M059J (cell line): ENCODE measurements at regions not wholly inside any gene's neighbourhood (a gene's known extent, or its start where the extent isn't known, plus 50 kb on each side); places are given as distances from the start of the nearest gene placed in this dataset.

ENCODE experiments used
- DNase-seq: peaks from one replicate; pipeline ENCODE4 v3.0.0-alpha.2; 2012; ENCODE audit warnings: low read depth

DNA sequence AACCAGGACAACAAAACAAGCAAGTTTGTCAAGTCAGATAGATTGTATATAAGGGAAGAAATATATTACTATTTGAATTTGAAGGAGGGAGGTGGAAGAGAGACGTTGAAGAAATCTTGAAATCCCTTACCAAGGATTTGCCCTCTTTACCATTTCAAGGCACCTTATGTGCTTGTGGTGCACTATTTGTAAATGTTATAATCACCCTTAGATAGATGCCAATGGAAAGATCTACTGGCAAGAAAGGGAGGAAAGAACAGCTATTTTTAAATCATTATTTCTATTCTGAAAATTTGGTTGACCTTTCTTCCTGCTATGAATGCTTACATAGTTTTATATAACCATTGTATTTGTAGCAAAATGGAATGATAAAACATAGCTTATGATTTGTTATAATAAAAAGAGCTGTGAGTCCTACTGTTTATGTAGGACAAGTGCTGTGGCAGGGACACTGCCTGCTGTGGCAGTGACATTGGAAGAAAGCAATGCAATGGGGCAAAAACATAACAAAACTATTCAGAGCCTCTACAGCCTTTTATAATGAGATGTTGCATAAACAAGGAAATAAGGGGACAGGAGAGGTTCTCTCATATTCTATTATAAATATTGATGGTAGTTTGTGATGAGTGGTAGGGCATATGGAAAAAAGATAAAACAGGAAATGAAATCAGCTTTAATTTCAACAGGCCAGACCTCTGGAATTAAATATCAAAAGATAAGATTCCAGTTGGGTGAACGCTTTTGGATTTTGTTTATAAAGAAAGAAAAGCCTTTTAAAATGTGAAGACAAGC is 1145.2 kb upstream of the GJE1 start:
- peak; percentile 42 for DNase-seq

DNA sequence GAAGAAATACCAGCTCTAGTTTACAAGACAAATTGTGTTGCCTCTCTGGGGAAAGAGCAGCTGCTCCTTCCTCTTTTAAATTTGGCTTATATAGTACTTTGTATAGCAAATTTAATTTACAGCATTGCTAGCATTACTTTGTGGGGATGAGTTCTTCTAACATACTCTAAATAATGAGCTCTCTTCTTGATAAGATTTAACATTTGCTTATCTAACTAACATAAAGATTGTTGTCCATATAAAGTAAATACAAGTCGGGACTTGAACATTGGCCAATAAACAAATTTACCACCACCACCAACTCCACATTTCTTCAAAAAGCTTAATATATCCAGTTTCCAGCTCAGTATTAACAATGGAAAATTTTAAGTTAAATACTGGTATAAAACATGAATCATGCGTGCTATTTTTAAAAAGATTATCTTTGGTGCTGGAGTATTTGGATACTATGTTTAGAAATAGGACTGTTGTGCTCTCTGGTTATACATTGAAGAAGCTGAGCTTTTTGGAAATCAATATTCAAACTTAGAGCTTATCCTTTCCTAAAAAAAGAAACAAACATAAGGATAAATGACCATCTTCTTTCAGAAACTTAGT is 1146.9 kb upstream of the GJE1 start:
- peak; percentile 17 for DNase-seq

DNA sequence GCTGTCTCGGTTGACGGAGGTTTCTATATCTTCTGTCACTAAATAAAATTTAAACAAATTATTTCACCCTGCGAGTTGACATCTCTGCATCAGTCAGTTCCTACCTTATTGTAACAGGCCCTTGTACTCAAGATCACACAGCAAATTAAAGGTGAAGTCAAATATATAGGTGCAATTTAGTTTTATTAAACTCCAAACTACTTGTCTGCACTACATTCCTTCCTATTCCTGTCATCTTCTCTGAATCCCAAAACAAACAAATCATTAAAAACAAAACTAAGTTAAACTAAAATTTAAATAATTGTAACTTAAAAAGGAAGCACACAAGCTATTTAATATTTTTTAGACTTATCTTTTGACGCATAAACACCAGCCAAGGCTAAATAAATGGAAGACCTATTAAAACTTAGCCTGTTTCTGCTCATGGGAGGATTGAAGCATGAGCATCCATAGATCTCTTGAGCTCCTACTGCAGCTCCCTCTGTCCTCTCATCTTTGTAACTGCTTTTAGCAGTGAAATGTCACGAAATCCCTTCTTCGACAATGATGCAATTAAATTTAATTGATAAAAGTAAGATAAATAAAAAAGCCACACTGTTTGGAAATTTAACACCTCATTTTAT is 1152.3 kb upstream of the GJE1 start:
- peak; percentile 60 for DNase-seq

DNA sequence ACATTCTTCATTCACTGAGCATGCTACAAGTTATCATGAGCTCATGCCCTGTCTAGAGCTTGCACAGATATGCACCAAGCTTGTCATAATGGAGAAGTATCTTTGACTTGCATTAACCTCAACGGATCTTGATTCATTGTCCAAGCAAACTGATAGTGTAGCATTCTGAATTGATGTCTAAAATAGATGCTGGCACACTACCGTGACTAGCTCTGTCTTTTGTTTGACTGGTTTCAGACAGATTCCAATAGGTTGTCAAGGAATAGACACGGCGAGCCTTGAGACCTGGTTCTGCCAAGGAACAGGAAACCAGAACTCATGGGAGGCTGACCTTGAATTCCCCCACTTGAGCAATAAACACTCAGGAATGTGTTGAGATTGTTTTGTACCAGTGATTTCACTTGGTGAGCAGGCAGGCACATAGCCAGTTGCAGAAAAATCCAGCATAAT is 1153.1 kb upstream of the GJE1 start:
- peak; percentile 94 for DNase-seq

DNA sequence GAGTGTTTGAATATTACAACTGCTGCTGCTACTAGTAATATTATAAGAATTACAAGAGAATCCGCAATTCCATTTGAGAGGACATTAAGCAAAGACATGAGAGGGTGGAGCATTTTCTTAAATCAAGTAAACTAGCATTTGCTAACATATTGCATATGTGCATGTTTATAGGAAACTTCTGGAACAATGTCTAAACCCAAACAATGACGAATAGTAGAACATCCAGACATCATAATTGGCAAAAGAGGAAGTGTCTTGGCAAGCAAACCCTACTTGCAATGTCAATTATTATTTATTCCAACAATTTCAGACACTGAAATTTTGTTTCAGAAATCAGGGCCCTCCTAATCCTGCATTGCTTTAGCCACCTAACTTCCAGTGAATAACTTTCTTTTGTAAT is 1155.3 kb upstream of the GJE1 start:
- no peak for DNase-seq

DNA sequence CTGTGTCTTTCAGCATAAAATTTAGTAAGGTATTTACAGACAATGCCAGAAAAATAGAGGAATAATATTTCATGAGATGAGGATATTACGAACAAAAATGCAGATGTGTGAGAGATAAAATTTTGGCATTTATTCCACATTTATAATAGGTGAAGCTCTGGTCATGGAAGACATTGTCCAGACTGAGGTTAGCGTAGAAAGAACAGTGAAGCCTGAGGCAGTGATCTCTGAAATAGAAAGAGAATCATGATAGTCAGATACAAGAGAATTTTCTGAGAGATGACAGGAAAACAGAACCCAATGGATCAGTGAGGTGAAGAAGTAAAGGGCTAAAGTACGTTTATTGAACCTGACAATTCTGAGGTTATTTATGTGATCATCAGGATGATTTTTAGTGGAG is 1155.9 kb upstream of the GJE1 start:
- no peak for DNase-seq

DNA sequence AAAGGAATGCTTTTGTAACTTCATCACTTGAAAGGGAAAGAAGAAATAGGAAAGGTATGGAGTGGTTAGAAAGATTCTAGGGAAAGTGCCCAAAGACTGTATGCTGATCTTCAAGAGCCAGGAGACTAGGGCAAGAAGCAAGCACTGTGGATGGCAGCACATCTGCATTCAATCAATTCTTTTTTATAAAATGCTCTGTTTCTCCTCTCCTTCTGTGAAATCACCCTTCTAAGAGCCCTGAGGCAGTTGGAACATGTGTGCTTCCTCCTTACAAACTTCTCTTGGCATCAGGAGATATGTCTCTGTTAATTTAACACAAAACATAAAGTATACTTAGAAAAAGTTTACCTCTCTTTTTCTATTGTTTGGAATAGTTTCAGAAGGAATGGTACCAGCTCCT is 1162.2 kb upstream of the GJE1 start:
- peak; percentile 48 for DNase-seq

DNA sequence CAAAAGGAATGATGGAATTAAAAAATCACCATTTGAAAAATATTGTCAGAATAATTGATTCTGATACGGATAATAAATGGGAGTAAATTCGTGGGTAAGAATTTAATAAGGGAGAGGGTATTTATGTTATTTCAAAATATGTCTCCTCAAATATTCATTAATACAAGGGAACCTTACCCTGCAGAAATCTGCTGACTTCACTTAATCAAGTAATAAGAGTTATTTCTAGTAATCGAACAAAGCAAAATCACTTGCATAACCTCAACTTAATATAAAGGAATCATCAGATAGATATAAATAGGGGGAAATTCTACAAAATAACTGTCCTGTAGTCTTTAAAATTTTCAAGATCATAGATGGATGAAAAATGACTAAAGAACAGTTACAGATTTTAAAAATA is 1164.7 kb upstream of the GJE1 start:
- no peak for DNase-seq

DNA sequence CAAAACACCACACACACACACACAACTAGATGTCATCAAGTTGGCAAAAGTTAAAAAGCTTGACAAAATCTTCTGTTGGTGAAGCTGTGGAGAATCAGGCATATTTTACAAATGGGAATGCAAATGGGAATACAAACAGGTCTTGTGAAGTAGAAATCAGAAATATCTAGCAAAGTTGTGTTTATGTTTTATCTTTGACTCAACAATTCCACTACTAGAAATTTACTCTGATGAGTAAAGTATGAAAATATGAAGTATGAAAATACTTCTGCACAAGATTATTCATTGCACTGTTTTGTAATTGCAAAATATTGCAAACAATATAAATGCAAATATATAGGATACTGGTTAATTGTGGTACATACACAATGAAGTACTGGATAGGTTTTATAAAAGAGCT is 1166.0 kb upstream of the GJE1 start:
- no peak for DNase-seq

DNA sequence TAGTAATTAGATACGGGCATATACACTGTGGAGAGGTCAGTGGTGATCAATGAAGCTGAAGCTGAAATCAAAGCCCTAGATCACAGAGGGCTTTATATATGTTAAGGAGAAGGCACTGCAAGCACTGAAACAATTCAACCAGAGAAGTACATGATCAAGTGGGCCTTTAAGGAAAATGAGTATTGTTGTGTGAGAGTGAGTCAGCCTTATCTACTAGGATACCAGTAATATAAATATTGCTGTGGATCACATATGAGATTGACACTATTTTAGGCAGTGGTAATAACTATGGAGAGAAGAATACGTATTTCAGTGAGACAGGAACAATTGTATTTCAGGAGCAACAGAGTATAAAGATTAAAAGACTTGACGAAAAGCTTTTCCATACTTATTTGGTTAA is 1172.2 kb upstream of the GJE1 start:
- DNase-seq, result peak; percentile 19

DNA sequence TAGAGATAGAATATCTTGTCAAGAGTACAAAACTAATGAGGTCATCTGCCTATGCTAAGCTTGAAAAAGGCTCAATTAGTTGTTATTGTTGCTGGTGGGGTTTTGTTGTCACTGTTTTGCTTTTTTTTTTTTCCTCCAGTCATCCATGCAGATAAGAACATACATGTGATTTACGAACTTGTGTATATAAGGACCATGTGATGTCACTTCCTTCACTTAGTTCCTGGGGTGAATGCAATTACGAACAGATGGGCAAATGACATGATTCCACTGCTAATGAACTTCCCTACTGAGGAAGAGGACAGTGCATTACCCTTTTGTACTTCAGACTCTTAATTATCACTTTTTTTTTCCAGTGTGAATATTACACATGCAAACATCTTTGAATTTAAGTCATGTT is 1175.3 kb upstream of the GJE1 start:
- DNase-seq, result no peak

DNA sequence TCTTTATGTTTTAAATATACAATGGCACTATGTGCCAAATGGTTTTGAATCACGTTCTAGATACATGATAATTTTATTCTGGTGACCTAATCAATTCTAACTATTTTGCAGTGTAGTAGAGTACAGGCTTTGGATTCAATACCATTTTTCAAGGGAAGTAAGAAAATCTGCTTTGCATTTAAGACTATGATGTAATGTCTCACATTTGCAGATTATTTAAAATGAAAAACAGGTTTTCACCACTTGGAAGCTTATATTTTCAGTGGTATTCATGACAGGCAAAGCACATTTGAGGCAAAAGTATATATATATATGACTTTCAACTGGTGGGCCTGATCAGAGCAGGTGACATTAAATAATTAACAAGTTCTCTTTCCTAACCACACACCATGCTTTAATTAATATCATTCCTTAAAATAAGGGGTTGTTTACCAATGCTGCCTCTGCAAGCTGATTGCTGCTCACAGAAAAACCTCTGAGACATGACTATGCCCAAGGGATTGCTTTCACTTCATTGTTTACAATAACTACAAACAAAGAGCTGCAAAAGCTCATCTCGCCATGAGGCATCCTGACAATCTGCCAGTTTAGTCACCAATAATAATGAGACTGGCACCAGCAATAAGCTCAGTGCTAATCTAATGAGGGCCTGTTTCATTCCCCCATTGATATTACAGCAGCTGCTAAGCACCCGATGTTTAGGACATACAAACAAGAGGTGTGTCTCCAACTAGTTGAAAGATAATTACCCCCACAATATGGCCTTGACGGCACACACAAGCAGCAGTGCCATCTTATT is 1176.0 kb upstream of the GJE1 start:
- peak; percentile 85 for DNase-seq

DNA sequence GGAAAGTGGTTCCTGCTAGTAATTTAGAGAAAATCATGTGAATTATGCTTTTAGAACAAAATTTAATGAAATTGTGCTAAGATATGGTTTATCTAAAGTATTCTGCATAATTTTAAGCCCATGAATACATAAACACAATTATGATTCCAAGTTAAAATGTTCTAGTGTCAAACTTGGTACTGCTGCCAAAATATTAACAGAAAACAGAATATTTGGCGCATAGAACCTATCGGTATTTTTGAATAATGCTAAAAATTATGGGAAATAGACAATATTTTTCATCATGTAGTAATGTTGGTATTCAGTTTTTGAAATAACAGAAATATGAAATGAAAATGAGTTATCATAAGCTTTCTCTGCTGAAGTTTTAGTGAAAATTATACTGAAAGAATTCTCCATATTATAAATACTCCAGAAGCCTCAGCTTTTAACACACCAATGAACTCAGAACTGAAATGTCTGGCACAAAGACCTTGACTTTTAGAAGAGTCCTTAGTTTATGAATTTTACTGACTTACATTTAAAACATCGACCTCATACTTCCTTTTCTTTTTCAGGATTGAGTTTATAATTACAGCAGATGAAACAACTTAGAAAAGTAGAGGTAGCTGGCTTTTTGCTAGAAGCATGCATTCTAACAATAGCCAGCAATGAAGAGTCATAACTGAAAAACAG is 1192.3 kb upstream of the GJE1 start:
- DNase-seq, result no peak

DNA sequence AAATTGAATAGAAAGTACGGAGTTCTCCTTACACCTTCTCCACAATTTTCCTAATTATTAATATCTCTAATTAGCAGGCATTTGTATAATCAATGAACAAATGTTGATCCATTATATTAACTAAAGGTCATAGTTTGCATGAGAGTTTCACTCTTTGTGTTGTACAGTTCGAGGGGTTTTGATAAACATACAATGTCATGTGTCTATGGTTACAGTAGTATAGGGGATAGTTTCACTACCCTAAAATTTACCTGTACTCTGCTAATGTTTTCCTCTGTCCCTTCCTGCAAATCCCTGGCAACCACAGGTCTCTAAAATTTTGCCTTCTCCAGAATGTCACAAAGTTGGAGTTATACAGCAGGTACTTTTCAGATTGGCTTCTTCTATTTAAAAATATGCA is 1199.8 kb upstream of the GJE1 start:
- no peak for DNase-seq

DNA sequence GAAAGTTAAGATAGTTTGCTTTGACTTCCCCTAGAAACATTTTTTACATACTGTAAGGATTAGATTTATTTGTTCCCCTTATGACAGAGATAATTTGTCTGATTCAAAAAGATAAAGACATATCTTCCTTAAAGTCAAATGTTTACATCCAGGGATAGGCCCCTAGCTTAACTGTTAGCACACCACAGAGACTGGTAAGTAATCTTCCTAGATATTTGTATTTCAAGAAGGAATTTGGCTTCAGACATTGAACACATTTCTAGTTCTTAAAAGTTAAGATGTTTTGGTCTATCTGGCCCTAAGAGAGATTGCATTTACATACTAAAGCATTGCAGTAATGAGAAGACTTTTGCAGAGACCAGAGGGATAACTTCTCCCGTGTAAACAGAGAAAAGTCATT is 1201.1 kb upstream of the GJE1 start:
- no peak for DNase-seq

DNA sequence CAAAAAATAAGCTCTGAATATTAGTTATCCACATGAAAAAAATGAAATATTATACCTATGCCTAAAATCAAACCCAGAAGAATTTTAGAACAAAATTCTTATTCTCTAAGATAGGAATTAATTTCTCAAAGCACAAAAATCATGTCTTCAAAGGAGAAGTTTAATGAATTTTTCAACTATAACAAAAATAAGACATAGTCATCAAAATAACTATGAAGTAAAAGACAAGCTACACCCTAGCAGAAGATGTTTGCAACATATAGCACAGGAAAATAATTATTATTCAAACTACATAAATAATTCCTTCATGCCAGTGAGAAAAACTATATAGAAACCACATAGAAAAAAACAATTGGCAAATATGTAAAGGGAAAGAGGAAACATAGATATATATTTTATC is 1203.6 kb upstream of the GJE1 start:
- DNase-seq, result no peak

DNA sequence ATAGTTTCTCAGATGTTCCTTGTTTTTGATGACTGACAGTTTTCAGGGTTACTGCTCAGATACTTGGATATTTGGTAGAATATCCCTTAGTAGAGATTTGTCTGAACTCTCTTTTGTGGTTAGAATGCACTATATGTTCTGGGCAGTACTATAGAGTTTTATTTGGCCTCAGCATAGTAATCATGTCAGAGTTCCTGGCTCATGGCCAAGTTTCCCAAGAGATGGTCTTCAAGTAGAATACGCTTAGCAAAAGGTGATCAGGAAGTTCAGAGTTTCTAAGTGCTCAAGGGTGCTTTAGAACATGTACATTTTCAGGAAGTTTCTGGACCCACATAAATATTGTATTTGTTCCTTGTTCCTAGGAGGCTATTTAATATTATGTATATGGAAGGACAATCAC is 1209.7 kb upstream of the GJE1 start:
- no peak for DNase-seq

DNA sequence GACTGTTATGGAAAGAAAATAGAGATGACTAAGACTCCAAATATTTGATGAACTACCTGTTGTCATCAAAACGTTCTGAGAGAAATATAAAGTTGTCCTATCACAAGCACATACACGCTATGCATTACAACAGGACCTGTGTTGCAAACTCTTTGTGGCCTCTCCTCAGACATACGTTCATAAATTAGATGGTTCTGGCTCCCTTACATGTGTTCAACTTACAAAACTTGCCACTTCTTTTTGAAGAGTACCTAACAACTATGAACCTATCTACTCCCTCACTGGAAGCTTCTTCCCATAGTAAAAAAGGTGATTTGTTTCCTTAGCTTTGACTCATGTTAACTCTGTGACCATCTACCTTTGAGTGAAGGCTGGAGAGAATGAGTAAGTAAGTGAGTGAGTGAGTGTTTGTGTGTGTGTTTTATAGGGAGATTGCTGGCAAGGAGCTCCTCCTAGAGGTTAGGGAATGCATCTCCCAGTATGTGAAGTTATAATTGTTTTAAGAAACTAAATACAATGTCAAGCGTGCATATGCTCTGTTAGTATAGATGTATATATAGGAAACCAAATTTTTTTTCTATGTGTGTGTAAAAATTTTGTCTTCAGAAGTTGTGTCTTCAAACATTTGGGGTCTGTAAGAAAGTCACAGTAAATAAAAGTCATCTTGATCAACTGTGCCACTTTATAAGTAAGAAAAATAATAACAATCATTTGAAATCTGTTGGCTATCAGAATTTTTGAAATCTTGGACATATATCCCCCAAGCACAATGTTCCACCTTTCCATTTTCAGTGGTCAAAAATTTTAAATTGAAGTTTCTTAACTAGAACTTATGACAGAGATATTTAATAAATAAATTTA is 1211.1 kb upstream of the GJE1 start:
- DNase-seq, result peak; percentile 94

DNA sequence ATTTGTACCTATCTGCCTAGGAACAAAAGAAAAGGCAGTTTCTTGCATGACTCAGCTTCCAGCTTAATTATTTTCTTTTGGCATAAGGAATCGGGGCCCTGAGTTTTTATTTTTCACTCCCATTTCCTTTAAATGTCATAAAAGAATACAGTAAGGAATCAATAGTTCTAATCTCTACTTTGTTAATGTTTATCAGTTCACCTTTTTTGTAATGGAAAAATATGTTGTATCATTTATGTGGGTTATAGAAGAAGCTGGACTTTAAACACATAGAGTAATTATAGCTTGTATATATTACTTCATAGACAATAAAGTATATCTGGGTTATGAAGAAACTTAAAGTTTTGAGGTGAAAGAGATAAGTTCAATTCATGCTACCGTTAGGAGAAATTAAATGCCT is 1214.8 kb upstream of the GJE1 start:
- DNase-seq, result no peak

DNA sequence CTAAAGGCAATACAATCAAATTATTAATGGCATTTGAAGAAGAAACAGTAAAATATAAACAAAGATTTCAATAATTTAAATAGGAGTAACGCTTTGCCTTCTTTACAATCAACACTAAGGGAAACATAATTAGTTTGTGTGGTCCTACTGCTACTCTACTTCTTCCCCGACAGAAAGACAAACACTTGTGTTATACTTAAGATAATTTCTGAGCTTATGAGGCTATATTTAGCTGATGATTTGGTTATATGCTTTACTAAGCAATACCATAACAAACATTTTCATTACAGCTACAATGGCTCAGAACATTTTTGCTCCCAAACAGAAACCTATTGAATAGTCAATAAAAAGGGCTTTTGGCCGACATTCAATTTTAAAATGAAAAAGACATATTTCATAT is 1217.2 kb upstream of the GJE1 start:
- no peak for DNase-seq

DNA sequence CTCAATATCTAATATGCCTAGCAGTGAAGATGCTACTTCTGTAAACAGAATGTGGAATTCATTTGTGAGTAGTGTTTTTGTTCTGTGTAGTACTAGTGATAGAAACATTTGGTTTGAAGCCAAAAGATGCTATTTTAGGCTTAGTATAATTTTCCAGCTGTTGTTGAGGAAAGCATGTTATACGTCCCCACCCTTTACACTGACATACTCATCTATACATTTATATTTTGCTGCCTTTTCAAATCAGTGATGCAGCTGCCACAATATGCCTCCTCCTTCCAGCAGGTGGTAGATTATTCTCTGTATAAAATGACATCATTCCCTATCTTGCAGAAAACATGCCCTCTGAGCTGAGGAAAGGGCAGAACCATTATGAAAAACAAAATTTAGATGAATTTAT is 1217.6 kb upstream of the GJE1 start:
- DNase-seq, result no peak
